M059J (cell line): ENCODE measurements at regions not wholly inside any gene's neighbourhood (a gene's known extent, or its start where the extent isn't known, plus 50 kb on each side); places are given as distances from the start of the nearest gene placed in this dataset.
A peak's percentile ranks its signal among the peaks of the same experiment; 100 is the strongest.
"Not testable (repeated sequence)": the region's sequence is repeated elsewhere in the genome, so short reads cannot be mapped to it uniquely, and the experiment has no call there.

Experiments
- DNase-seq: peaks from one replicate; pipeline ENCODE4 v3.0.0-alpha.2; 2012; ENCODE audit warnings: low read depth

GRCh38 chr18:67010919-67011318 is 407.0 kb upstream of the CDH19 start:
- DNase-seq, result peak; percentile 19

GRCh38 chr18:67007999-67008398 is 404.1 kb upstream of the CDH19 start:
- DNase-seq, result no peak

- no peak for DNase-seq
These were observed 403.2 kb upstream of the CDH19 start for GRCh38 chr18:67007085-67007484.

GRCh38 chr18:67001052-67001451 is 397.2 kb upstream of the CDH19 start:
- peak; percentile 20 for DNase-seq

GRCh38 chr18:66999003-66999402 is 395.1 kb upstream of the CDH19 start:
- DNase-seq, result no peak

GRCh38 chr18:66995270-66995669 is 391.4 kb upstream of the CDH19 start:
- DNase-seq, result no peak

GRCh38 chr18:66994790-66995189 is 390.9 kb upstream of the CDH19 start:
- no peak for DNase-seq

- peak; percentile 19 for DNase-seq
These were observed 389.6 kb upstream of the CDH19 start for GRCh38 chr18:66993492-66993891.

- no peak for DNase-seq
These were observed 387.0 kb upstream of the CDH19 start for GRCh38 chr18:66990909-66991308.

- no peak for DNase-seq
These were observed 375.1 kb upstream of the CDH19 start for GRCh38 chr18:66979009-66979408.

GRCh38 chr18:66972681-66973080 is 368.8 kb upstream of the CDH19 start:
- no peak for DNase-seq

GRCh38 chr18:66971960-66972359 is 368.1 kb upstream of the CDH19 start:
- DNase-seq, result no peak

GRCh38 chr18:66966171-66966570 is 362.3 kb upstream of the CDH19 start:
- no peak for DNase-seq

- no peak for DNase-seq
These were observed 354.4 kb upstream of the CDH19 start for GRCh38 chr18:66958309-66958708.

- DNase-seq, result no peak
These were observed 347.9 kb upstream of the CDH19 start for GRCh38 chr18:66951750-66952149.

GRCh38 chr18:66949419-66949818 is 345.5 kb upstream of the CDH19 start:
- DNase-seq, result no peak

- DNase-seq, result no peak
These were observed 333.7 kb upstream of the CDH19 start for GRCh38 chr18:66937546-66937945.

- no peak for DNase-seq
These were observed 327.1 kb upstream of the CDH19 start for GRCh38 chr18:66931010-66931409.

- no peak for DNase-seq
These were observed 312.9 kb upstream of the CDH19 start for GRCh38 chr18:66916834-66917233.

- no peak for DNase-seq
These were observed 296.9 kb upstream of the CDH19 start for GRCh38 chr18:66900837-66901236.

- no peak for DNase-seq
These were observed 291.7 kb upstream of the CDH19 start for GRCh38 chr18:66895631-66896030.

GRCh38 chr18:66894851-66895250 is 291.0 kb upstream of the CDH19 start:
- no peak for DNase-seq

GRCh38 chr18:66892388-66892787 is 288.5 kb upstream of the CDH19 start:
- not testable (repeated sequence) for DNase-seq

- DNase-seq, result no peak
These were observed 271.1 kb upstream of the CDH19 start for GRCh38 chr18:66874812-66875474.
